GM10266 (cell line): ENCODE measurements at regions not wholly inside any gene's neighbourhood (a gene's known extent, or its start where the extent isn't known, plus 50 kb on each side); places are given as distances from the start of the nearest gene placed in this dataset.

Experiments
- DNase-seq: peaks from one replicate; pipeline ENCODE4 v3.0.0; 2012; ENCODE audit errors: extremely low spot score
- TF ChIP-seq, protein P1 (sequence below): IDR thresholded peaks from 2 replicates; pipeline ENCODE4 v1.5.1; 2012; ENCODE audit warnings: mild to moderate bottlenecking, low read depth; ENCODE audit not compliant: control insufficient read depth, insufficient read depth; ENCODE audit errors: missing control alignments

DNA sequence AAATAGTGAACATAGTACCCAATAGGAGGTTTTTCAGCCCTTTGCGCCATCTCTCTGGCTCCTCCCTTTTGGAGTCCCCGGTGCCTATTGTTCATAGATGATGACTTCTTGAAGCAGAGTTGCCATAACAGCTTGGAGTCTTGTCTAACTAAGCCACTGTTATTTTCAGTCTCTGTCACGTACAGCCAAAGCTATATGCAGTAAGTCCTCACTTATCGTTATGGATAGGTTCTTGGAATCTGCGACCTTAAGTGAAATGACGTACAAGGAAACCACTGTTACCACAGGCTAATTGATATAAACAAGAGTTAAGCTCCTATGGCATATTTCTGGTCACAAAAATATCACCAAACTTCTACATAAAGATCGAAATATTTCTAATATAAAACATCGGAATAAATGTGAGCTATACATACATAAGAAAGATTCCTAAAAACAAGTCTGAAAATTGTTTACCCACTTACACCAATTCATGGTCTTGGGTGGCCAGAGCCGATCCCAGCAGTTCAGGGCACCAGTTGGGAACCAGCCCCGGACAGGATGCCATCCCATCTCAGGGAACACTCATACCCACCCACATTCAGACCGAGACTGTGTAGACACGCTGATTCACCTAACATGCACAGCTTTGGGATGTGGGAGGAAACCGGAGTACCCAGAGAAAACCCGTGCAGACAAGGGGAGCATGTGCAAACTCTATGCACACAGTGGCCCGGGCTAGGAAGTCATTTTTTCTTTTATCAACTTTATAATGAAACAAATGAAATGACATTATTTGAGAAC lies 76.0 kb upstream of the PRPS1L1 start:
- DNase-seq, result no peak
- TF ChIP-seq, protein P1, sequence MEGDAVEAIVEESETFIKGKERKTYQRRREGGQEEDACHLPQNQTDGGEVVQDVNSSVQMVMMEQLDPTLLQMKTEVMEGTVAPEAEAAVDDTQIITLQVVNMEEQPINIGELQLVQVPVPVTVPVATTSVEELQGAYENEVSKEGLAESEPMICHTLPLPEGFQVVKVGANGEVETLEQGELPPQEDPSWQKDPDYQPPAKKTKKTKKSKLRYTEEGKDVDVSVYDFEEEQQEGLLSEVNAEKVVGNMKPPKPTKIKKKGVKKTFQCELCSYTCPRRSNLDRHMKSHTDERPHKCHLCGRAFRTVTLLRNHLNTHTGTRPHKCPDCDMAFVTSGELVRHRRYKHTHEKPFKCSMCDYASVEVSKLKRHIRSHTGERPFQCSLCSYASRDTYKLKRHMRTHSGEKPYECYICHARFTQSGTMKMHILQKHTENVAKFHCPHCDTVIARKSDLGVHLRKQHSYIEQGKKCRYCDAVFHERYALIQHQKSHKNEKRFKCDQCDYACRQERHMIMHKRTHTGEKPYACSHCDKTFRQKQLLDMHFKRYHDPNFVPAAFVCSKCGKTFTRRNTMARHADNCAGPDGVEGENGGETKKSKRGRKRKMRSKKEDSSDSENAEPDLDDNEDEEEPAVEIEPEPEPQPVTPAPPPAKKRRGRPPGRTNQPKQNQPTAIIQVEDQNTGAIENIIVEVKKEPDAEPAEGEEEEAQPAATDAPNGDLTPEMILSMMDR, result no peak

DNA sequence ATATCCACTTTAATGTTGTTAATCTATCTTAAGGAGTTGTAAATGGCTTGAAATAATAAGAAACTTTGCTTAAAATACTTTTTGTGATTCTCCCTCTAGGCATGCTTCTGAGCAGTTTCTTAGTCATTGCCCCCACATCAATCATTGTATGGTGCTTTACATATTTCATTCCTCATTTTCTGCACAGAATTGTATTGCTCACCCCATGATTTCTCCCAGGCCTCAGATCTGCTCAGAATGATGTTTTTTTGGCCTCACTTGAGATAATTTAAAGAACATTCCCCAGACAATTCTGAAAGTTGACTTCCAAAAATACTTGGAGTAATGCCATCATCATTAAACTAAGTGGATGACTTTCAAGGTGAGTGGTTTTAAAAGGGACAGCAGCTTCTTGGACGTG lies 82.1 kb upstream of the PRPS1L1 start:
- TF ChIP-seq, protein P1, result no peak
- no peak for DNase-seq

DNA sequence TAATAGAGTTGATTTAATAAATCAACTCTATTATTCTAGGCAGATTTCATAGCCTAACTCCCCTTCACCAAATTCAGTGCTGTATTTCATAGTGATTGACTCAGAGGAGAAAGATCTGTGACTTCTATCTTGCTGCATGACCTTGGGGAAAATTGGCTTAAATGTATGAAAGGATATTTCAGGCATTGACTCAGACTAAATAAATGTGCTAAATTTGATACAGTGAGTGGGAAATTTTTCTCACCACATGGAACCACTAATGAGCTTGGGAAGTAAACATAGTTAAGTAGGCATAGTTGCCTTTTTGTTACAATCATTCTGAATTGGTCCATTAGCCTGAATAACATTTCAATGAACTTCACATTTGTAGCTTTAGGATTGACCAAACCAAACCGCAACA lies 89.0 kb upstream of the PRPS1L1 start:
- no peak for DNase-seq

DNA sequence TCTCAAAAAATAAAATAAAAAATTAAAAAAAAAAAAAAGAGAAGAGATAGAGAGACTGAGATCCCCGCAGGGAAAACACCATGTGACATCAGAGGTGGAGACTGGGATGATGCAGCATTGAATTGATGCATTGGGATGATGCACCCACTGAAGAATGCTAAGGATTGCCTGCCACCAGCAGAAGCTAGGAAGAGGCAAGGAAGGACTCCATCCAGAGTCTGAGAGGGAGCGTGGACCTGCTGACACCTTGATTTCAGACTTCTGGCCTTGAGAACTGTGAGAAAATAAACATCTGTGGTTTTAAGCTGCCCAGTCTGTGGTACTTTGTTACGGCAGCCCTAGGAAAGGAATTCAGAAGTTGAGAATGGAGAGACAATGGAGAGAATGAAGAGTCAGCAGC lies 89.8 kb upstream of the PRPS1L1 start:
- TF ChIP-seq, protein P1, result no peak
- DNase-seq, result no peak

More for the DNA sequence above, 89.0 kb upstream of the PRPS1L1 start:
- TF ChIP-seq, protein P1, result no peak

DNA sequence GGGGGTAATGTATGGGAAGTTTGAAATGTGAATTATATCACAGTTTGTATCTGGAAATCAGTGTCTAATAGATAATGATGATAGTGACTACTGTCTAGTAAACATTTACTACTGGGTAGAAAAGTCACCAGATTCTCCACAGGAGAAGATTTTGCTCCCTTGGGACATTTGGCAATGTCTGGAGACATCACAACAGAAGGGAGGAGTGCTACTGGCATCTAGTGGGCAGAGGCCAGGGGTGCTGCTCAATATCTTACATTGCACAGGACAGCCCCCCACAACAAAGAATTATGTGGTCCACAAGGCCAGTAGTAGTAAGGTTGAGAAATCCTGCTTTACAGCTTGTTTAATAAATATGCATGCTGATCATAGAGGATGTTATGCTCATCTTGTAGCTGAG lies 92.3 kb upstream of the PRPS1L1 start:
- TF ChIP-seq, protein P1, result no peak
- DNase-seq, result no peak

DNA sequence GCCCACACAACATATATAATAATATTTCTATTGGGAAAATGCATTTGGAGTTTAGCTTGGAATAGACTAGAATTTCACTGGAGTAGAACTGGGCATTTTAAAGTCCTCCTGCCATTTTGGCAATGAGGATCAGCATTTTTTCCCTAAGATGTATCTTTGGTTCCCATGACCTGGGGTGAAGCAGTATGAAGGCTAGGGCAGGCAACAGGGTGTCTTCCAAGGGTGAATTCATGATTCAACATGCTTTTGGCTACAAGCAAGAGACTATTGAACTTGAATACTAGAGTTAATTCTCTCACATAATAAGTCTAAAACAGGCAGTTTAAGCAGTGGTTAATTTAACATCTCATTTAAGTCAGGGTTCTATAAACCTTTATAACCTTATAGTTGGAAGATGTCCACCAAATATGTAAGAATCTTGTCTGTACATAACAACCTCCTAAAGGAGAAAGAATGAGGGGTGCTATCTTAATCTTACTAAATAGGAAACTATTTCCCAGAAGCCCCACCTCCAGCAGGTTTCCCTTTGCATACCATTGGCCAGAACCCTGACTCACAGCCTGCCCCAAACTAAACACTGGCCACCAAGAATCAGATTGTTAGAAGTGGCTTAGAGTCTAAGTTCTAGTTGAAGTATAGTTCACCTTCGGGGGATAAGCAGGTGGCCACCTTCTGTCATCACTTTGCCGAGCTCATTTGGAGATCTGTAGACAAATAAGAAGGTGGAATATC lies 96.0 kb upstream of the PRPS1L1 start:
- TF ChIP-seq, protein P1, result no peak
- no peak for DNase-seq

DNA sequence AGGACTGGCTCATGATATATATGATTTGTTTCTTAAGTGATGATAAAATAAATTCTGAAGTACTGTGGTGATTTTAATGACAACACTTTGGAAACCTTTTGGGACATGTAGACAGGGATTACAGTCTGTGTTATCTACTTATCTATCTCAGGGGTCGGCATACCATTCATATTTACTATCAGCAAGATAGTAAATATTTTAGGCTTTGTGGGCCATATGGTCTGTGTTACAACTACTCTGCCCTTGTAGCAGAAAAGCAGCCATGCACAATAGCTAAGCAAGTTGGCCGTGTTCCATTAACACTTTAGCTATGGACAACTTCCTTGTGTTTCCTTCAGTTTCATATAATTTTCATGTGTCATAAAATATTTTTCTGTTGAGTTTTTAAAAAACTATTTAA lies 97.8 kb upstream of the PRPS1L1 start:
- no peak for DNase-seq
- TF ChIP-seq, protein P1, result no peak
